GM08714 (cell line): ENCODE measurements at regions not wholly inside any gene's neighbourhood (a gene's known extent, or its start where the extent isn't known, plus 50 kb on each side); places are given as distances from the start of the nearest gene placed in this dataset.
"Not testable (repeated sequence)": the region's sequence is repeated elsewhere in the genome, so short reads cannot be mapped to it uniquely, and the experiment has no call there.

Experiments
- H3K4me3 ChIP-seq: fragments of 200-500 bp; sonication (Bioruptor generic); 2 replicates; pipeline ENCODE4 v1.5.1; 2014; ENCODE audit warnings: mild to moderate bottlenecking, low read length, inconsistent platforms
- ZNF274 ChIP-seq: IDR thresholded peaks from 2 replicates; pipeline ENCODE4 v1.6.1; 2012; ENCODE audit warnings: mild to moderate bottlenecking, low read depth, low read length

DNA sequence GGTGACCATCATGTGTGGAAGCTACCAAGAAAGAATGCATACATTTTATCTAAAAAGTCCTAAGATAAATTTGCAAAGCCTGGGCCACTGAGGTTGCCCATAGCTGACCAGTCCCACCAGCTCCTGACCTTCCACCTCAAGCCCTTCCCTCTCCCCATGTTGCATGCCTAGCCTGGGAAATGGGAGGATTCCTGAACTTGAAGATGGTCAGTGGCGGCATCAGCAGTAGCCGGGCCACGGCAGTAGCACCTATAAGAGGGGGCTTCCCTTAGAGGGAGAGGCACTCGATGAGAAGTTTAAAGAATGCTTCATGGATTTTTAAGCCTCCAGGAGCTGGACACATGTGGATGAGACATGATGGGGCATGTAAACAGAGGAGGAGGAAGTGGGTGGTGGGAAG lies 172.1 kb downstream of the KLF13 start:
- H3K4me3 ChIP-seq, result no peak overlapping the region
- TF ChIP-seq ZNF274, result no peak

DNA sequence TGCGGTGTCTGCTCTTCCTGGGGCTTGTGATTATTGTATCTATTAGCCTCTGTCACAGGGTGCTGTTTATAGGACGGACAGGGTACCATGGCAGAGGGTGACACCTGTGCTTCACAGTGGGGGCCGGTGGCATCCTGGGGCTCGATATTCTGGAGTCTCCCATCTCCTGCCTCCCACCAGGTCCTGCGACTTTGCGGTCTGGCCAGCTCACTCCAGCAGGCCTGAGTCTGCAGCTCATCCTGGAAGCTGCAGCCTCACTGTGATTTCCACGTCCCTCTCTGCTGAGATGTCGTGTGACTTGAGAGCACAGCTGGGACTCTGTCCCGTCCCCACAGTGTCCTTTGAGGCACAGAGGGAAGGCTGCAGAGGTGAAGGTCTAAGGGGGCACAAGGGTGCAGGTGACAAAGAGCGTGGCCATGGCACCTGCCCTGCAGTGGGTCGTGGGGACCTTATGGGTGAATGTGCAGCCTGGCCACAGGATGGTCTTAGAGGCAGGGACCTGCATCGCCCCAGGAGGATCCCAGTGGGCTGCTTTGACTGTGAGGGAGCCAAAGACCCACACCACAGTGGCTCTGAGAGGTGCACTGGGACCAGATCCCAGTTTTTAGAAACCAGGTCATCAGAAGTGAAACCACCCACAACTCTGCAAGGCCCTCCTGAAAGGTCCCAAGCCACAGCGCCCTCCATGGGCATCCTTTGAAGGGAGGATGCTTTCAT lies 172.8 kb downstream of the KLF13 start:
- no peak for TF ChIP-seq ZNF274
- no peak overlapping the region for H3K4me3 ChIP-seq

- H3K4me3 ChIP-seq, result no peak overlapping the region
- no peak for TF ChIP-seq ZNF274
These were observed 173.5 kb downstream of the KLF13 start for GRCh38 chr15:31499953-31500765.

GRCh38 chr15:31500766-31501449 lies 174.3 kb downstream of the KLF13 start:
- H3K4me3 ChIP-seq, result no peak overlapping the region
- no peak for TF ChIP-seq ZNF274

DNA sequence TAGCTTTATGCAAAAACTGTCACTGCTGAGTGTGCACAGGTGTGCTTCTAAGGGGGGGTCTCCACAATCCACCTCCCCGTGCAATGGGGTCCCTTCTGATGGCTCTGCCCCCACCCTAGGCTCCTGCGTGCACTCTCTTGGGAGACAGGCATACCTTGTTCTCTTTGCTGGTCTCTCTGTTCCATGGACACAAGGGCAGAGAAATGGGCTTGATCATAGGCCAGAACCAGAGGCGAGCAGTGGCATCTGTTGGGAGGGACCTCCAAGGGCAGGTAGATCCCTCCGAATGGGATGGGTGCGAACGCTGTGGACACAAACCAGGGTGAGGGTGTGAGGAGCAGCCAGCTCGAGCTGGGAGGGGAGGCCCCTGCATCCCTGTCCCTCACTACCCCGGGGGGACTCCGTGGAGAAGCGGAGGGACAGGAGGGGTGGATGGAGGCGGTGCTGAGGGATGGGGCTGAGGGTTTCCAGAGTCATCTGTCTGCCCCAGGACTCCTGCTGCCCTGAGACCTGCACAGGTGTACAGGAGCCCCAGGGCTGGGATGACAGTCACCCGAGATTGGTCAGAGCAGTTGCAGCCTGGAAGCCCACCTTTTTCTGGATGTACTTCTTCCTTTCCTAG lies 175.0 kb downstream of the KLF13 start:
- TF ChIP-seq ZNF274, result no peak
- H3K4me3 ChIP-seq, result no peak overlapping the region

- no peak for TF ChIP-seq ZNF274
- no peak overlapping the region for H3K4me3 ChIP-seq
These were observed 176.1 kb downstream of the KLF13 start for GRCh38 chr15:31502541-31503229.

DNA sequence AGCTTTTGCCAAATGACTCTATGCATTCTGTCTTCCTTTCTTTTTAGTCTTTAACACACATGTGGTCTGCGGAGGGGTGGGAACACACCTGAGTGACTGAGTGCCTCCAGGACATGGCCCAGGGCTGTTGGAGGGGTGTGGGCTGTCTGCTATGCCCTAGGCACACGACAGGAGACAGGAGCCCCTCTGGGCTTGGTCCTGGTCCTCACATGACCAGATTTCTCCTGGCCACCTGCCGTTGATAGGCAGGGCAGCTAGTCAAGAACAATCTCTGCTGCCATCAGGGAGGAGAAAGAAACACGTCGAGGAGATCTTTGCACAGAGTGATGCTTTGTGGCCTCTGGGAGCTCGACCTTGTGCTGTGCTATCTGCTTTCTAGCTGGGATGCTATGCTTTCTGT lies 176.6 kb downstream of the KLF13 start:
- no peak for TF ChIP-seq ZNF274
- no peak overlapping the region for H3K4me3 ChIP-seq

- TF ChIP-seq ZNF274, result no peak
- H3K4me3 ChIP-seq, result no peak overlapping the region
These were observed 177.3 kb downstream of the KLF13 start for GRCh38 chr15:31503758-31504461.

GRCh38 chr15:31504462-31504839 lies 177.8 kb downstream of the KLF13 start:
- TF ChIP-seq ZNF274, result no peak
- H3K4me3 ChIP-seq, result no peak overlapping the region

DNA sequence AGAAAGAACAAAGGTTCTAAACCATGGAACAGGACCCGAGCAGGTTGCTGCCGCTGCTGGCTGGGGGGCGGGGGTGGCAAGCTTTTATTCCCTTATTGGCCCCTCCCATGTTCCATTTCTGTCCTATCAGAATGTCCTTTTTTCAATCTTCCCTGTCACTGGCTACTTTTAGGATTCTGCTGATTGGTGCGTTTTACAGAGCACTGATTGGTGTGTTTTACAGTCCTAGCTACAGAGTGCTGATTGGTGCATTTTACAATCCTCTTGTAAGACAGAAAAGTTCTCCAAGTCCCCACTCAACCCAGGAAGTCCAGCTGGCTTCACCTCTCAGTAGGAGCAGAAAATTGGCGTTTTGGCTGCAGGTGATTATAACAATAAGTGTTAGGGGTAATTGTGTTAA lies 180.9 kb downstream of the KLF13 start:
- not testable (repeated sequence) for H3K4me3 ChIP-seq

DNA sequence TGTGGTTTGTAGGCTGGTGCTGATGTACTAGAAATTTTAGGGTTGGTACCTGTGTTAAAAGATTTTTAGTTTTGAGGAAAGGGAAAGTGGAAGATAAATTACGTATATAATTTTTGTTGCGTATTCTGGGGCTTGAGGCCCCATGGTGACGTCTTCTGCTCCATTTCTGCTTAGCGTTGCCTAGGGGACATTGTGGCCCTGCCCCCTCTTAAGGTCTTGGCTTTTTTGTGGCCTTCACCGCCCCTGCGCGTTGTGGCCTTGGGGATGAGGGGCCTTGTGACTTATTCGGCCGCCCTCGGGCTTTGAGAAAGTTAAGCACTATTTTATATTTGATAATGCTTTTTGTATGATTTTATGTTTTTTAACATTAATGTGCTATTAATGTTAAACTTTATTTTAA lies 182.0 kb downstream of the KLF13 start:
- no peak for TF ChIP-seq ZNF274
- H3K4me3 ChIP-seq, result no peak overlapping the region

DNA sequence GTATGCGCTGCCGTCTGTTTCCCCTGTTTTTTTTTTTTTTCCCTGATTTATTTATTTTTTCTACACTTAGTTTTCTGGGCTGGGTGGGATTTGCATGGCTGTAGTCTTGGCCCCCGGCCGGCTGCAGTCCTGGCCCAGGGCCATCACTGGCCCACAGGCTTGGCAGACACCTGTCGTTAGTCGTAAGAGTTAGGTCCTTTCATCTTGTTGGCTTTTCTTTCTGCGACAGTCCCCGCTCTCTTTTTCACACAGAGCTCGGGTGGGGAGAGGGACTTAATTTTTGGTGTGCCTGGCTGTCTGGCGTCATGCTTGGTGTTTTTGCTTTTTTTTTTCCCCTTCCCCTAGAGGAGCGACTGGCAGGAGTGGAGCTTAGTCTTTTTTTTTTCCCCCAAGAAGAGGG lies 183.4 kb downstream of the KLF13 start:
- no peak overlapping the region for H3K4me3 ChIP-seq
- TF ChIP-seq ZNF274, result no peak

- no peak for TF ChIP-seq ZNF274
- H3K4me3 ChIP-seq, result peak overlapping the region; percentile 24; the same call in 1 of the 2 replicates
These were observed 185.2 kb downstream of the KLF13 start for GRCh38 chr15:31511707-31512310.
